ENCODE measurements at regions not wholly inside any gene's neighbourhood (a gene's known extent, or its start where the extent isn't known, plus 50 kb on each side); places are given as distances from the start of the nearest gene placed in this dataset.
"Not testable (repeated sequence)": the region's sequence is repeated elsewhere in the genome, so short reads cannot be mapped to it uniquely, and the experiment has no call there.

- no peak for DNase-seq
Observed at GRCh38 chr1:115450501-115451040, 112.5 kb upstream of the NGF start.

GRCh38 chr1:115448282-115449044 lies 110.4 kb upstream of the NGF start:
- no peak for DNase-seq

- no peak for DNase-seq
Observed at GRCh38 chr1:115447672-115448071, 109.6 kb upstream of the NGF start.

GRCh38 chr1:115445090-115445489 lies 107.0 kb upstream of the NGF start:
- no peak for DNase-seq

- DNase-seq: no peak
Observed at GRCh38 chr1:115440733-115441132, 102.7 kb upstream of the NGF start.

GRCh38 chr1:115439520-115439919 lies 101.5 kb upstream of the NGF start:
- DNase-seq: not testable (repeated sequence)

GRCh38 chr1:115437196-115437595 lies 99.1 kb upstream of the NGF start:
- no peak for DNase-seq

- DNase-seq: no peak
Observed at GRCh38 chr1:115436596-115436995, 98.5 kb upstream of the NGF start.

GRCh38 chr1:115433483-115433882 lies 95.4 kb upstream of the NGF start:
- no peak for DNase-seq

GRCh38 chr1:115432061-115432460 lies 94.0 kb upstream of the NGF start:
- DNase-seq: peak; percentile 16

GRCh38 chr1:115430441-115431158 lies 92.6 kb upstream of the NGF start:
- peak; percentile 3 for DNase-seq

GRCh38 chr1:115429884-115430283 lies 91.8 kb upstream of the NGF start:
- no peak for DNase-seq

- peak; percentile 56 for DNase-seq
Observed at GRCh38 chr1:115429241-115429640, 91.2 kb upstream of the NGF start.

GRCh38 chr1:115428676-115429075 lies 90.6 kb upstream of the NGF start:
- no peak for DNase-seq

- no peak for DNase-seq
Observed at GRCh38 chr1:115428256-115428655, 90.2 kb upstream of the NGF start.

- no peak for DNase-seq
Observed at GRCh38 chr1:115426956-115427355, 88.9 kb upstream of the NGF start.

GRCh38 chr1:115426231-115426771 lies 88.3 kb upstream of the NGF start:
- no peak for DNase-seq

- DNase-seq: no peak
Observed at GRCh38 chr1:115425442-115425841, 87.4 kb upstream of the NGF start.

GRCh38 chr1:115423776-115424175 lies 85.7 kb upstream of the NGF start:
- no peak for DNase-seq

GRCh38 chr1:115419571-115419970 lies 81.5 kb upstream of the NGF start:
- DNase-seq: no peak

- DNase-seq: no peak
Observed at GRCh38 chr1:115413621-115414020, 75.6 kb upstream of the NGF start.

- DNase-seq: no peak
Observed at GRCh38 chr1:115413208-115413607, 75.2 kb upstream of the NGF start.

- DNase-seq: no peak
Observed at GRCh38 chr1:115412733-115413132, 74.7 kb upstream of the NGF start.

- DNase-seq: no peak
Observed at GRCh38 chr1:115412286-115412685, 74.2 kb upstream of the NGF start.
